DND-41 (cell line): ENCODE measurements at regions not wholly inside any gene's neighbourhood (a gene's known extent, or its start where the extent isn't known, plus 50 kb on each side); places are given as distances from the start of the nearest gene placed in this dataset.
A peak's percentile ranks its signal among the peaks of the same experiment; 100 is the strongest.
"Not testable (repeated sequence)": the region's sequence is repeated elsewhere in the genome, so short reads cannot be mapped to it uniquely, and the experiment has no call there.

Experiments used
- ATAC-seq: fragments of 200-7000 bp; cut with Tn5 transposase; 3 replicates; pipeline ENCODE4 v1.9.1; 2021; ENCODE audit warnings: low read depth; ENCODE audit not compliant: insufficient read depth
- DNase-seq: peaks from one replicate; pipeline ENCODE4 v3.0.0-alpha.2; 2020
- H2AFZ ChIP-seq: 2 replicates; pipeline ENCODE4 v1.6.0; 2012; ENCODE audit warnings: low read depth, low read length
- H3K27ac ChIP-seq: 2 replicates; pipeline ENCODE4 v1.5.1; 2012; ENCODE audit warnings: low read length, inconsistent platforms
- H3K27me3 ChIP-seq: fragments of 200-600 bp; sonication (generic); 2 replicates; pipeline ENCODE4 v1.6.0; 2012; ENCODE audit warnings: low read length, mild to moderate bottlenecking, inconsistent platforms; ENCODE audit not compliant: insufficient read depth, poor library complexity
- H3K36me3 ChIP-seq: 2 replicates; pipeline ENCODE4 v1.5.1; 2012; ENCODE audit warnings: low read length, inconsistent platforms; ENCODE audit not compliant: insufficient read depth
- H3K4me1 ChIP-seq: 2 replicates; pipeline ENCODE4 v1.5.1; 2012; ENCODE audit warnings: mild to moderate bottlenecking, low read length; ENCODE audit not compliant: insufficient read depth
- H3K4me2 ChIP-seq: 2 replicates; pipeline ENCODE4 v1.6.0; 2012; ENCODE audit warnings: mild to moderate bottlenecking, moderate library complexity, low read length, inconsistent platforms; ENCODE audit not compliant: insufficient read depth
- H3K4me3 ChIP-seq, 2 experiments: fragments of 200-600 bp in 1 of 2; shearing (Covaris generic) in 1 of 2; 2 replicates each; pipeline ENCODE4 v1.5.1; 2012 to 2016; ENCODE audit warnings: inconsistent platforms in 2 of 2, low read length in 2 of 2, mild to moderate bottlenecking in 2 of 2, low read depth in 1 of 2, moderate library complexity in 1 of 2
- H3K79me2 ChIP-seq: 2 replicates; pipeline ENCODE4 v1.6.0; 2012; ENCODE audit warnings: low read length, inconsistent platforms; ENCODE audit not compliant: insufficient read depth
- H3K9ac ChIP-seq: 2 replicates; pipeline ENCODE4 v1.6.0; 2012; ENCODE audit warnings: low read depth, mild to moderate bottlenecking, inconsistent platforms, low read length, moderate library complexity
- H3K9me3 ChIP-seq: 2 replicates; pipeline ENCODE4 v1.5.1; 2012; ENCODE audit warnings: low read length, moderate library complexity, mild to moderate bottlenecking, inconsistent platforms; ENCODE audit not compliant: insufficient read depth, severe bottlenecking
- H4K20me1 ChIP-seq: 2 replicates; pipeline ENCODE4 v1.6.0; 2012; ENCODE audit warnings: low read length; ENCODE audit not compliant: insufficient read depth
- CTCF ChIP-seq: IDR thresholded peaks from 2 replicates; pipeline ENCODE4 v1.5.1; 2012; ENCODE audit warnings: borderline replicate concordance, low read length, moderate library complexity, mild to moderate bottlenecking; ENCODE audit not compliant: poor library complexity, severe bottlenecking; ENCODE audit errors: extremely low read depth
- EZH2 ChIP-seq: IDR thresholded peaks from 3 replicates; pipeline ENCODE4 v1.6.1; 2012; ENCODE audit warnings: borderline replicate concordance, low read depth, mild to moderate bottlenecking, moderate library complexity, low read length, inconsistent platforms; ENCODE audit not compliant: severe bottlenecking

- peak overlapping the region; percentile 67 for H3K27ac ChIP-seq
- H3K27me3 ChIP-seq: no peaks in the 10 kb centered on the region
- no peak for ATAC-seq
These were observed 92.3 kb upstream of the CD44 start for GRCh38 chr11:35046681-35047080.

GRCh38 chr11:35047179-35047578 lies 91.8 kb upstream of the CD44 start:
- peaks cover 59% of the 10 kb centered on the region for H3K4me1 ChIP-seq
- H3K4me3 ChIP-seq: no peak overlapping the region
- H4K20me1 ChIP-seq: no peaks in the 10 kb centered on the region
- no peak overlapping the region for H3K9ac ChIP-seq
- no peak overlapping the region for H2AFZ ChIP-seq
- peak; percentile 36 for TF ChIP-seq CTCF
- no peak for TF ChIP-seq EZH2
- DNase-seq (peak; percentile 71), ATAC-seq (peak; percentile 79)
- H3K27ac ChIP-seq: peak overlapping the region; percentile 67
- H3K4me2 ChIP-seq: 0 out of 2 replicates have a peak overlapping the region, but pooled peaks have one; percentile 6
- H3K79me2 ChIP-seq: no peaks in the 10 kb centered on the region
- no peaks in the 10 kb centered on the region for H3K27me3 ChIP-seq
- H3K36me3 ChIP-seq: no peaks in the 10 kb centered on the region
- H3K9me3 ChIP-seq: peaks cover 3% of the 10 kb centered on the region

More at GRCh38 chr11:35046681-35047080, 92.3 kb upstream of the CD44 start:
- Histone ChIP-seq H3K9me3 (peaks cover 3% of the 10 kb centered on the region), H3K4me3 (no peak overlapping the region), H3K4me2 (0 out of 2 replicates have a peak overlapping the region, but pooled peaks have one; percentile 6), H3K9ac (no peak overlapping the region), H4K20me1 (no peaks in the 10 kb centered on the region), H2AFZ (no peak overlapping the region), H3K4me1 (peaks cover 59% of the 10 kb centered on the region), H3K36me3 (no peaks in the 10 kb centered on the region), H3K79me2 (no peaks in the 10 kb centered on the region)
- TF ChIP-seq EZH2 (no peak), CTCF (no peak)
- DNase-seq: no peak

- DNase-seq: no peak
- Histone ChIP-seq H3K79me2 (no peaks in the 10 kb centered on the region), H4K20me1 (no peaks in the 10 kb centered on the region), H3K4me3 (no peak overlapping the region), H3K27ac (peak overlapping the region; percentile 67), H3K4me1 (peaks cover 59% of the 10 kb centered on the region), H3K27me3 (no peaks in the 10 kb centered on the region), H3K9me3 (peaks cover 3% of the 10 kb centered on the region), H3K4me2 (0 out of 2 replicates have a peak overlapping the region, but pooled peaks have one; percentile 6), H3K36me3 (no peaks in the 10 kb centered on the region), H2AFZ (no peak overlapping the region), H3K9ac (no peak overlapping the region)
- TF ChIP-seq EZH2: no peak
- TF ChIP-seq CTCF: no peak
- ATAC-seq: no peak
These were observed 91.2 kb upstream of the CD44 start for GRCh38 chr11:35047769-35048168.

GRCh38 chr11:35048346-35048745 lies 90.6 kb upstream of the CD44 start:
- not testable (repeated sequence) for H2AFZ ChIP-seq, H3K27ac ChIP-seq, H3K79me2 ChIP-seq, ATAC-seq, H3K4me3 ChIP-seq, H3K9ac ChIP-seq, H3K36me3 ChIP-seq, DNase-seq, H3K4me2 ChIP-seq, H4K20me1 ChIP-seq, H3K9me3 ChIP-seq, H3K27me3 ChIP-seq
- H3K4me1 ChIP-seq: peaks cover 59% of the 10 kb centered on the region
